ENCODE measurements at regions not wholly inside any gene's neighbourhood (a gene's known extent, or its start where the extent isn't known, plus 50 kb on each side); places are given as distances from the start of the nearest gene placed in this dataset.
"Not testable (repeated sequence)": the region's sequence is repeated elsewhere in the genome, so short reads cannot be mapped to it uniquely, and the experiment has no call there.

DNA sequence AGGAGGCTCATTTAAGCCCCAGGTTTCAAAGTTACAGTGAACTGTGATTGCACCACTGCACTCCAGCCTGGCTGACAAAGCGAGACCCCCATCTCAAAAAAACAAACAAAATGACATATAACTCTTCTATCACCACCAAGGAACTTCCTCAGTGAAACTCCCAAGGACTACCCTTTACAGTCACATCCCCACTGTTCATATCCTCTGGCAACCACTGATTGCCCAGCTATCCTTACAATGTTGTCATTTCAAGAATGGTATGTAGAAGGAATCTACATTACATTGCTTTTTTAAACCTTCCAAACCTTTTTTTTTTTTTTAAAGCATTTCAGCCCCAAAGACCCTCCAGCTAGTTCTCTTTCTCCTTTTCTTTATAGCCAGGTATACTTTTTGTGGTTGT, 123.1 kb upstream of the CARMIL1 start:
- Histone ChIP-seq H3K36me3 (ENCODE audit: insufficient read depth, insufficient read length, low read length) (no peaks in the 10 kb centered on the region), H3K4me3 (ENCODE audit: insufficient read length, low read depth) (no peak overlapping the region), H3K4me1 (ENCODE audit: insufficient read depth, insufficient read length) (peaks cover 4% of the 10 kb centered on the region), H3K9me3 (ENCODE audit: insufficient read depth, low read length) (peaks cover 23% of the 10 kb centered on the region), H3K27me3 (ENCODE audit: insufficient read depth, insufficient read length) (no peaks in the 10 kb centered on the region), H3K9ac (ENCODE audit: insufficient read length, low read depth) (no peak overlapping the region)
- DNase-seq (ENCODE audit: low read depth, low spot score) = no peak
- TF ChIP-seq YY1 (IDR thresholded peaks at IDR 0.05; ENCODE audit: insufficient read depth, insufficient read length) = no peak
- no peak for TF ChIP-seq SUZ12 (IDR thresholded peaks at IDR 0.05; ENCODE audit: extremely low read depth, insufficient read depth, insufficient read length)
- TF ChIP-seq ZNF274 (IDR thresholded peaks at IDR 0.05; ENCODE audit: low read depth, low read length) = no peak

- TF ChIP-seq SUZ12 (IDR thresholded peaks at IDR 0.05; ENCODE audit: extremely low read depth, insufficient read depth, insufficient read length) (no peak), YY1 (IDR thresholded peaks at IDR 0.05; ENCODE audit: insufficient read depth, insufficient read length) (no peak), ZNF274 (IDR thresholded peaks at IDR 0.05; ENCODE audit: low read depth, low read length) (no peak)
- no peaks in the 10 kb centered on the region for H3K36me3 ChIP-seq (ENCODE audit: insufficient read depth, insufficient read length, low read length)
- no peak overlapping the region for H3K9ac ChIP-seq (ENCODE audit: insufficient read length, low read depth)
- peaks cover 23% of the 10 kb centered on the region for H3K9me3 ChIP-seq (ENCODE audit: insufficient read depth, low read length)
- H3K4me1 ChIP-seq (ENCODE audit: insufficient read depth, insufficient read length) = peaks cover 4% of the 10 kb centered on the region
- H3K4me3 ChIP-seq (ENCODE audit: insufficient read length, low read depth) = no peak overlapping the region
- no peaks in the 10 kb centered on the region for H3K27me3 ChIP-seq (ENCODE audit: insufficient read depth, insufficient read length)
- no peak for DNase-seq (ENCODE audit: low read depth, low spot score)
Observed at GRCh38 chr6:25157183-25157582, 122.0 kb upstream of the CARMIL1 start.

- Histone ChIP-seq H3K27me3 (ENCODE audit: insufficient read depth, insufficient read length) (no peaks in the 10 kb centered on the region), H3K4me1 (ENCODE audit: insufficient read depth, insufficient read length) (peaks cover 4% of the 10 kb centered on the region), H3K9ac (ENCODE audit: insufficient read length, low read depth) (no peak overlapping the region), H3K9me3 (ENCODE audit: insufficient read depth, low read length) (peaks cover 23% of the 10 kb centered on the region), H3K36me3 (ENCODE audit: insufficient read depth, insufficient read length, low read length) (no peaks in the 10 kb centered on the region), H3K4me3 (ENCODE audit: insufficient read length, low read depth) (no peak overlapping the region)
- no peak for TF ChIP-seq SUZ12 (IDR thresholded peaks at IDR 0.05; ENCODE audit: extremely low read depth, insufficient read depth, insufficient read length)
- no peak for TF ChIP-seq ZNF274 (IDR thresholded peaks at IDR 0.05; ENCODE audit: low read depth, low read length)
- no peak for TF ChIP-seq YY1 (IDR thresholded peaks at IDR 0.05; ENCODE audit: insufficient read depth, insufficient read length)
- DNase-seq (ENCODE audit: low read depth, low spot score) = no peak
Observed at GRCh38 chr6:25157842-25158241, 121.3 kb upstream of the CARMIL1 start.

DNA sequence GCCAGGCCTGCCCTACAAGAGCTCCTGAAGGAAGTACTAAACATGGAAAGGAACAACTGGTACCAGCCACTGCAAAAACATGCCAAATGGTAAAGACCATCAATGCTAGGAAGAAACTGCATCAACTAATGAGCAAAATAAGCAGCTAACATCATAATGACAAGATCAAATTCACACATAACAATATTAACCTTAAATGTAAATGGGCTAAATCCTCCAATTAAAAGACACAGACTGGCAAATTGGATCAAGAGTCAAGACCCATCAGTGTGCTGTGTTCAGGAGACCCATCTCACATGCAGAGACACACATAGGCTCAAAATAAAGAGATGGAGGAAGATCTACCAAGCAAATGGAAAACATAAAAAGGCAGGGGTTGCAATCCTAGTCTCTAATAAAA, 119.0 kb upstream of the CARMIL1 start:
- not testable (repeated sequence) for H3K4me3 ChIP-seq (ENCODE audit: insufficient read length, low read depth); H3K27me3 ChIP-seq (ENCODE audit: insufficient read depth, insufficient read length); H3K9ac ChIP-seq (ENCODE audit: insufficient read length, low read depth); H3K36me3 ChIP-seq (ENCODE audit: insufficient read depth, insufficient read length, low read length); DNase-seq (ENCODE audit: low read depth, low spot score); H3K4me1 ChIP-seq (ENCODE audit: insufficient read depth, insufficient read length)
- peaks cover 23% of the 10 kb centered on the region for H3K9me3 ChIP-seq (ENCODE audit: insufficient read depth, low read length)

DNA sequence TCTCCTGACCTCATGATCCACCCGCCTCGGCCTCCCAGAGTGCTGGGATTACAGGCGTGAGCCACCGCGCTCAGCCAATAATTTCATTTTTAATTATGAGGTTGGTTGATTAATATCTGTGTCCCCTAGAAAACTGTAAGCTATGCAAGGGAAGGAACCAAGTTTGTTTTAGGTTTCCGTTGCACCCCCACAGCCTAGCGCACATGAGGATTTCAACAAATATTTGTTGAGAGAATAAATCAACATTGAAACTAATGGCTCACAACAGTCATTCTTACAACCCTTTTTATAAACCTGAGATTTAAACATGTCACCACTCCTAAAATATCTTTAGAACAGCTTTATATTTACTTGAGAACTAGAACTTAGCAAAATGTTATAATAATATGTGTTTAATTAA, 114.0 kb upstream of the CARMIL1 start:
- H3K9ac ChIP-seq (ENCODE audit: insufficient read length, low read depth) = no peak overlapping the region
- H3K36me3 ChIP-seq (ENCODE audit: insufficient read depth, insufficient read length, low read length) = no peaks in the 10 kb centered on the region
- no peak for TF ChIP-seq SUZ12 (IDR thresholded peaks at IDR 0.05; ENCODE audit: extremely low read depth, insufficient read depth, insufficient read length)
- TF ChIP-seq YY1 (IDR thresholded peaks at IDR 0.05; ENCODE audit: insufficient read depth, insufficient read length) = no peak
- no peak for TF ChIP-seq ZNF274 (IDR thresholded peaks at IDR 0.05; ENCODE audit: low read depth, low read length)
- H3K9me3 ChIP-seq (ENCODE audit: insufficient read depth, low read length) = no peaks in the 10 kb centered on the region
- H3K4me3 ChIP-seq (ENCODE audit: insufficient read length, low read depth) = no peak overlapping the region
- DNase-seq (ENCODE audit: low read depth, low spot score) = no peak
- H3K27me3 ChIP-seq (ENCODE audit: insufficient read depth, insufficient read length) = no peaks in the 10 kb centered on the region
- no peaks in the 10 kb centered on the region for H3K4me1 ChIP-seq (ENCODE audit: insufficient read depth, insufficient read length)

DNA sequence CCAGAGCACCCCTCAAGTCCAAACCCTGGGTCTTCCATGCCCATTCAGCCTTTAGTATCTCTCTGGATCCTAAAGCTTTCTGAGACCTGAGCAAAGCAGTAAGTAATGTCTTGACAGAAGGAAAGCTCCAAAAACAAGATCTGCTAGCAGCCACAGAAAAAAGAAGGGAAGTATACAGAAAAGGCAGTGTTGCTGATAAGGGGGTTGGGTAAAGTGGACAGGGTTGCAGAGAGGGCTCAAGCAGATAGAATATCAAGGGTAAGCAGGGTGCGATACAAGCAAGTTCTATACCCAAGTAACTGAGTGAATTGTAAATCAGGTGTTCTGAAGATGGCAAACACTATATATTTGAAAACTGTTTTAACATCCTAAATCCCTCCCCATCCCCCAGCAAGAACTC, 113.4 kb upstream of the CARMIL1 start:
- no peak overlapping the region for H3K9ac ChIP-seq (ENCODE audit: insufficient read length, low read depth)
- no peaks in the 10 kb centered on the region for H3K9me3 ChIP-seq (ENCODE audit: insufficient read depth, low read length)
- H3K4me1 ChIP-seq (ENCODE audit: insufficient read depth, insufficient read length) = no peaks in the 10 kb centered on the region
- H3K36me3 ChIP-seq (ENCODE audit: insufficient read depth, insufficient read length, low read length) = no peaks in the 10 kb centered on the region
- no peaks in the 10 kb centered on the region for H3K27me3 ChIP-seq (ENCODE audit: insufficient read depth, insufficient read length)
- no peak for DNase-seq (ENCODE audit: low read depth, low spot score)
- H3K4me3 ChIP-seq (ENCODE audit: insufficient read length, low read depth) = no peak overlapping the region
- no peak for TF ChIP-seq SUZ12 (IDR thresholded peaks at IDR 0.05; ENCODE audit: extremely low read depth, insufficient read depth, insufficient read length)
- no peak for TF ChIP-seq YY1 (IDR thresholded peaks at IDR 0.05; ENCODE audit: insufficient read depth, insufficient read length)
- no peak for TF ChIP-seq ZNF274 (IDR thresholded peaks at IDR 0.05; ENCODE audit: low read depth, low read length)

DNA sequence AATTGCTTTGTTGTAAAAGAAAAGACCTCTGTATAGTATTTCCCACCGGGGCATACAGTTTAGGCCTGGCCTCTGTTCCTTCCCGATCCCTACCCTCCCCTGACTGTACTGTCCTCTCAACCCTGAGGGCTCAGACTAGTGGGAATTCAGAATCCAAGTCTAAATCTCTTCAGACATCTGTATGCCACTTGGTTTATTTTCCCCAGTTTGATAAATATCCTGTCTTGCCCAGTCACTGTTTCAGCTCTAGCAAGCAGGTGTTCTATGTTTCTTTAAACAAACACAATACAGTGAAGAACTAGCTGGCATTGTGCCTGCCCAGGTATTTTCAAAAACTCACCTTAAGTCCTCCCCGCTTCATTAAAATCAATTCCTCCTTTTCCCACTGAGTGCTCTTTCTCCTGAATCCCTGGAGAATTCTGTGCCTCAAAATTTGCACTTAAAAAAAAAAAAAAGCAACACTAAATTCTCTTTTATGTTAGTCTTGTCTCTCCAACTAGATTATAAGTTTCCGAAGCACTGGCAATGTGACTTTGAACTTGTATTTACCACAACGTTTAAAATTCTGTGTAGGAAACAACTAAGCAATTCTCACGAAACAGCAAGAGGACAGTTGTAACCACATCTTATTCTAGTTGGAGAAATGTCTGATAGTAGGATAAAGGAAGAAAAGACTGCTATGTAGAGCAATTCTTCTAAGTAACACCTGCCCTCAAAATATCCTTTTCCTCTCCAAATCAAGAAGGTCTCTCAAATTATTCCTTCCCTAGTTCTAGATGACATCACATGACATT, 112.0 kb upstream of the CARMIL1 start:
- Histone ChIP-seq H3K9me3 (ENCODE audit: insufficient read depth, low read length) (no peaks in the 10 kb centered on the region), H3K36me3 (ENCODE audit: insufficient read depth, insufficient read length, low read length) (no peaks in the 10 kb centered on the region), H3K9ac (ENCODE audit: insufficient read length, low read depth) (no peak overlapping the region), H3K4me1 (ENCODE audit: insufficient read depth, insufficient read length) (no peaks in the 10 kb centered on the region), H3K4me3 (ENCODE audit: insufficient read length, low read depth) (no peak overlapping the region), H3K27me3 (ENCODE audit: insufficient read depth, insufficient read length) (no peaks in the 10 kb centered on the region)
- no peak for TF ChIP-seq YY1 (IDR thresholded peaks at IDR 0.05; ENCODE audit: insufficient read depth, insufficient read length)
- no peak for TF ChIP-seq ZNF274 (IDR thresholded peaks at IDR 0.05; ENCODE audit: low read depth, low read length)
- TF ChIP-seq SUZ12 (IDR thresholded peaks at IDR 0.05; ENCODE audit: extremely low read depth, insufficient read depth, insufficient read length) = no peak
- DNase-seq (ENCODE audit: low read depth, low spot score) = no peak
